ENCODE measurements at regions not wholly inside any gene's neighbourhood (a gene's known extent, or its start where the extent isn't known, plus 50 kb on each side); places are given as distances from the start of the nearest gene placed in this dataset.

DNA sequence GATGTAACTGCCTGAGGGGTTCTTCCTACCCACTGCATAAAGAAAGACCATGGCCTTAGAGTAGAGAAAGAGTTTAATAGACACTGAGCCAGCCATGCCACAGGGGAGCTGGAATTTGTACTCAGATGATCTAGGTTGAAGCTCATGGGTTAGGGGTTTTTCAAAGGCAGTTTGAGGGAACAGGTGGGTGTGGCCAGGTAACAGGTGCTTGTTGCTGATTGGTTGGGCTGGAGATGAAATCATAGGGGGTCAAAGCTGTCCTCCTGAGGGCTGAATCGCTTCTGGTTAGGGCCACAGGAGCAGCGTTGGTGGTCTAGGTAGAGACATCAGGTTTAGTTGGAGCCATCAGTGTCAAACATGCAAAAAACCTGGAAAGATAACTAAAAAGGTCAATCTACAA, 59.2 kb upstream of the CSNK1A1L start:
- TF ChIP-seq, protein P1, sequence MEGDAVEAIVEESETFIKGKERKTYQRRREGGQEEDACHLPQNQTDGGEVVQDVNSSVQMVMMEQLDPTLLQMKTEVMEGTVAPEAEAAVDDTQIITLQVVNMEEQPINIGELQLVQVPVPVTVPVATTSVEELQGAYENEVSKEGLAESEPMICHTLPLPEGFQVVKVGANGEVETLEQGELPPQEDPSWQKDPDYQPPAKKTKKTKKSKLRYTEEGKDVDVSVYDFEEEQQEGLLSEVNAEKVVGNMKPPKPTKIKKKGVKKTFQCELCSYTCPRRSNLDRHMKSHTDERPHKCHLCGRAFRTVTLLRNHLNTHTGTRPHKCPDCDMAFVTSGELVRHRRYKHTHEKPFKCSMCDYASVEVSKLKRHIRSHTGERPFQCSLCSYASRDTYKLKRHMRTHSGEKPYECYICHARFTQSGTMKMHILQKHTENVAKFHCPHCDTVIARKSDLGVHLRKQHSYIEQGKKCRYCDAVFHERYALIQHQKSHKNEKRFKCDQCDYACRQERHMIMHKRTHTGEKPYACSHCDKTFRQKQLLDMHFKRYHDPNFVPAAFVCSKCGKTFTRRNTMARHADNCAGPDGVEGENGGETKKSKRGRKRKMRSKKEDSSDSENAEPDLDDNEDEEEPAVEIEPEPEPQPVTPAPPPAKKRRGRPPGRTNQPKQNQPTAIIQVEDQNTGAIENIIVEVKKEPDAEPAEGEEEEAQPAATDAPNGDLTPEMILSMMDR (conservative IDR thresholded peaks at IDR 0.05; ENCODE audit: low read depth, low read length) = no peak
- TF ChIP-seq EZH2 (IDR thresholded peaks at IDR 0.05; ENCODE audit: low read length, unreplicated experiment) = no peak
- no peak for TF ChIP-seq EZH2phosphoT487 (IDR thresholded peaks at IDR 0.05; ENCODE audit: borderline replicate concordance, low read length)
